ENCODE measurements at regions not wholly inside any gene's neighbourhood (a gene's known extent, or its start where the extent isn't known, plus 50 kb on each side); places are given as distances from the start of the nearest gene placed in this dataset.

- H3K27ac ChIP-seq = no peak overlapping the region
- TF ChIP-seq CTCF (IDR thresholded peaks at IDR 0.05; ENCODE audit: low read depth, low read length) = no peak
- no peaks in the 10 kb centered on the region for H3K9me3 ChIP-seq (ENCODE audit: low read depth)
- H3K27me3 ChIP-seq = no peaks in the 10 kb centered on the region
- no peaks in the 10 kb centered on the region for H3K4me1 ChIP-seq (ENCODE audit: low read depth)
- no peak for DNase-seq (ENCODE audit: low read depth in 1 of 2, low spot score in 1 of 2)
- no peak overlapping the region for H3K4me3 ChIP-seq
- H3K36me3 ChIP-seq = no peaks in the 10 kb centered on the region
Measured at GRCh38 chr2:188833331-188833730, 140.8 kb upstream of the COL3A1 start.

- Histone ChIP-seq H3K36me3 (no peaks in the 10 kb centered on the region), H3K4me1 (ENCODE audit: low read depth) (no peaks in the 10 kb centered on the region), H3K27ac (no peak overlapping the region), H3K4me3 (no peak overlapping the region), H3K27me3 (no peaks in the 10 kb centered on the region), H3K9me3 (ENCODE audit: low read depth) (no peaks in the 10 kb centered on the region)
- DNase-seq (ENCODE audit: low read depth in 1 of 2, low spot score in 1 of 2) = no peak
- TF ChIP-seq CTCF (IDR thresholded peaks at IDR 0.05; ENCODE audit: low read depth, low read length) = no peak
Measured at GRCh38 chr2:188833799-188834198, 140.4 kb upstream of the COL3A1 start.

- Histone ChIP-seq H3K27ac (no peak overlapping the region), H3K36me3 (no peaks in the 10 kb centered on the region), H3K4me1 (ENCODE audit: low read depth) (no peaks in the 10 kb centered on the region), H3K9me3 (ENCODE audit: low read depth) (no peaks in the 10 kb centered on the region), H3K4me3 (no peak overlapping the region), H3K27me3 (no peaks in the 10 kb centered on the region)
- no peak for DNase-seq (ENCODE audit: low read depth in 1 of 2, low spot score in 1 of 2)
- no peak for TF ChIP-seq CTCF (IDR thresholded peaks at IDR 0.05; ENCODE audit: low read depth, low read length)
Measured at GRCh38 chr2:188835006-188835405, 139.2 kb upstream of the COL3A1 start.

- DNase-seq (ENCODE audit: low read depth in 1 of 2, low spot score in 1 of 2) = no peak
- Histone ChIP-seq H3K36me3 (no peaks in the 10 kb centered on the region), H3K4me3 (no peak overlapping the region), H3K4me1 (ENCODE audit: low read depth) (no peaks in the 10 kb centered on the region), H3K27ac (no peak overlapping the region), H3K9me3 (ENCODE audit: low read depth) (no peaks in the 10 kb centered on the region), H3K27me3 (no peaks in the 10 kb centered on the region)
- TF ChIP-seq CTCF (IDR thresholded peaks at IDR 0.05; ENCODE audit: low read depth, low read length) = no peak
Measured at GRCh38 chr2:188835821-188836220, 138.4 kb upstream of the COL3A1 start.

GRCh38 chr2:188845692-188846091 is 128.5 kb upstream of the COL3A1 start:
- DNase-seq (ENCODE audit: low read depth in 1 of 2, low spot score in 1 of 2) = peak in 1 of 2 donors; percentile 11
- H3K27ac ChIP-seq = no peak overlapping the region
- no peaks in the 10 kb centered on the region for H3K27me3 ChIP-seq
- no peak overlapping the region for H3K4me3 ChIP-seq
- H3K36me3 ChIP-seq = no peaks in the 10 kb centered on the region
- no peaks in the 10 kb centered on the region for H3K4me1 ChIP-seq (ENCODE audit: low read depth)
- H3K9me3 ChIP-seq (ENCODE audit: low read depth) = no peaks in the 10 kb centered on the region
- TF ChIP-seq CTCF (IDR thresholded peaks at IDR 0.05; ENCODE audit: low read depth, low read length) = no peak

DNA sequence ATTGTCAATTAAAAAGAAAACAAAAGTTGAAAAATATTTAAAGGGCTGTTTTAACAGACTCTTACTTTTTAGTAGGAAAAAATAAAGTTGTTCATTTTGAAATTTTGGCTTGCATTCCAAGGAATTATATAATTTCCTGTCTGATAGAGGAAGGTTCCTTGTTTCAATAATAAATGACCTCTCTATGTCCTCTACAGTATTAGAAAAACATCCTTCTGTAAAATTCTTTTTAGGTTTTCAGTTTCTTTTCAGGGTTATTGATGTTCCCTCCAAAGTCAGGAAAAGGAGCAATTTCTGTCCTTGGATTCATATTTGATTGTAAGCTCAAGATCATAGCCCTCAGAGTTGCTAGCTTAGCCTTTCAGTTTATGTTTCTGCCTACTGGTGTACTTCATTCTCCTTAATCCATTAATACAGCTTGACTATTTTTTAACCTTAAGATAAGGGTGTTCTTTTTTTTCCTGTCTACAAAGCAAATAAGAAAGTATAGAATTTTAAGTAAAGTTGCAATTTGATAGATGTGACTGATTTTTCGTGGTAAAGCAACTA is 125.2 kb upstream of the COL3A1 start:
- Histone ChIP-seq H3K4me3 (no peak overlapping the region), H3K27me3 (no peaks in the 10 kb centered on the region), H3K9me3 (ENCODE audit: low read depth) (no peaks in the 10 kb centered on the region), H3K4me1 (ENCODE audit: low read depth) (no peaks in the 10 kb centered on the region), H3K27ac (no peak overlapping the region), H3K36me3 (no peaks in the 10 kb centered on the region)
- peak in 1 of 2 donors; percentile 12 for DNase-seq (ENCODE audit: low read depth in 1 of 2, low spot score in 1 of 2)
- no peak for TF ChIP-seq CTCF (IDR thresholded peaks at IDR 0.05; ENCODE audit: low read depth, low read length)

Measured in cardiac muscle cell (in vitro differentiated cells and primary cell).